GM19395 (cell line): ENCODE measurements at regions not wholly inside any gene's neighbourhood (a gene's known extent, or its start where the extent isn't known, plus 50 kb on each side); places are given as distances from the start of the nearest gene placed in this dataset.

Source experiments
- ATAC-seq: cut with Tn5 transposase; IDR thresholded peaks from one replicate; pipeline ENCODE4 v1.9.1; 2021; ENCODE audit warnings: mild to moderate bottlenecking, moderate library complexity; ENCODE audit not compliant: unreplicated experiment

DNA sequence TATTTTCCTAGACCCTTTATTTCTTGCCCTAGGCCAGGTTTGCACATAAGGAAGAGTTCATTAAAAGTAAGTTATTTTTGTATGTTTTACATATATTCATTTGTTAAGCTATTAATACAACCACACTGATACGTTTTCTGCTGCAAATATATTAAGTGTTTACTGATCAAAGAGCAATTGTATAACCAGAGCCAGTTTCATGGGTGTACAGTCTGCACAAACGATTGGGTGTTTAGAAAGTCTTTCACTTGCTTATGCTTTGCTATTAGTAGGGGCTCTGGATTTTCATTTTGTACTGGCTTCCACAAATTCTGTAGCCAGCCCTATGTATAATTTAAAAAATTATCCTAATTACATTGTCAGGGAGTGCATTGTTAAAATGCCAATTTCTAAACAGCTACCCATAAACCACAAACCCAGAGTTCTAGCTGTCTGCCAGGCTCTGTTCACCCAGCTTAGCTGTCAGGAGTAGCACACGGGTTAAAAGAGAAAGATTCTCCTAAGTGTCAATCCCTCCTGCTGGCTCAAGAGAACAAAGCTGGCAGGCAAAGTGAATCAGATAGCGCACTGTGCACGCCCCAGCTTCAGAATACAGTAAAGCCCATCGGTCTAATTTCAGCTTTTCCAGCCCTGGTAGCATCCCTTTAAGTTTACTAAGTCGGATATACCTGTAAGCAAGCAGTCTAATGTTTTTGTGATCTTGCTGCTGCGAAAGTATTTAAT lies 151.0 kb upstream of the LMO3 start:
- ATAC-seq, result no peak

DNA sequence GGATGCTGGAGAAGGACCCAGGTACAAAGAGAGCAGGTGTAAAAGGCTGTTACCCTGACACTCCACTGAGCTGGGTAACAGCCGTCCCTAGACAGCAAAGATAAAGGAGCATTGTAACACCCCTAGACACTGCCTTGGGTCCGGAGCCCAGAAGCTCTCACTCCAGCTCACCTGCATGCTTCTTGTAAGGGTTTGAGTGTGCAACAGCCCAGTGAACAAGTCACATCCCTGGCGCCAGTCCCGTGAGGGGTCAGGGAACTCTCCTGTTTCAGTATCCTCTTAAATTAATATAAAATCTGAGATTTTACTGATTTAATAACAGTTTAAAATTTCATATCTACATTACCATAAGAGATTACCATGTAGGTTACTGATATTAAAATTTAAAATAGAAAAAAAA lies 124.8 kb upstream of the LMO3 start:
- no peak for ATAC-seq

DNA sequence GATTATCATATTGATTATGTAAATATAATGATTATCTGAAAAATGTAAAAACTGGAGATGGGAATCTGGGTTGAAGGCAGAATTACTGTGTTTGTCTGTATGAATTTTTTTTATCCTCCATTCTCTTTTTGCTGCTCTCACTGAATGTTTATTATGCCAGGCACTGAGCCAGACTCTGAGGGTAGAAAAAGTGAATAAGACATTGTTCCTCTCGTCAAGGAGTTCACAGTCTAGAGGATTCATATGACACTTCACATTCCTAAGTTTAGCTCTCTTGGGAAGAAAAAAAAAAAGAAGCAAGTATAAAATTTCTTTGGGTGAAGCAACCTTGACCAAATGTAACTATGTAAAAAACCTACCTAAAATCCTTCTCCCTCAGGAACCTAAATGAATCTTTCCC lies 120.9 kb upstream of the LMO3 start:
- ATAC-seq, result no peak

DNA sequence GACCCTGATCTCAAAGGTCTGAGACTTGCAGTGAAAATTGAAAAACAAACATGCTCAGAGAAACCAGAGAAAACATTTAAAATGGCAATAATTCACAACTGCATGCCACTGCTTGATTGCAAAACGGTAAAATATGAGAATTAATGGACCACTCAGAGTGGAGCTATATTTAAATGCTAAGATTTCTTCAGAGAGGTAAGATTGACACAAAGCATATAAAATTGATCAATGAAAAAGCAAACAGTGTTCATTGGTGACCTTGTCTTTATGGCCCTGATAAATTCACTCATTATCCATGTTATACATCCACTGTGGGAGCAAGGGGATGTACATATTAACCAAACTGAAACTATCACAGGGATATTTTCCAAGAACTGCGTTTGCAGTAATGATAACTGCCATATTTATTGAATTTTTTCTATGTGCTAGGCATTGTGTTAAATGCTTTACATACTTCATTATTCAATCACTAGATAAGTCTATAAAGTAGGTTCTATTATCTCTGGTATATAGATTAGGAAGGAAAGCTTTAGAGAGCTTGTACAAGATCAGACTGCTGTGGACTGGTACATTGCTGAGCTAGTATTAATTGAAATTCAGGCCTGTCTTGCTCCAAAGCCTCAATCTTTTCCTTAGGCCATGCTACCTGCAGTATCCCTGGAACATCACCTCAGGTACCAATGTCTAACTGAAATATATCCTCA lies 113.9 kb upstream of the LMO3 start:
- no peak for ATAC-seq

DNA sequence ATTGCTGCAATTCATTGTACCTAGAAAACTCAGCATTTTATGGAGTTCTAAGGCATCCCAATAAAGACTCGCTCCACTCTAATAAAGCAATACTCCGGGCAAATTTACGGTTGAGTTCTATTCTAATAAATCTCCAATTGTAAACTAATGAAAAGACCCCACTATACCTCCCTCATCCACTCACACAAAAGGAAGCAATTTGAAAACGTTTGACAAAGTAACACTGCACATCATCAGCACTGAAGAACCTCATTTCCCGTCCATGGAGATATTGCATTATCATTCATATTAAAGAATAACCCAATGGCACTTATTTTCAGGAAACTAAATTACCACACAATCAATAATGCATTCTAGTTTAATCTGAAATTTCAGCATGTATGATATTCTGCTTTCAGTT lies 111.0 kb upstream of the LMO3 start:
- no peak for ATAC-seq

DNA sequence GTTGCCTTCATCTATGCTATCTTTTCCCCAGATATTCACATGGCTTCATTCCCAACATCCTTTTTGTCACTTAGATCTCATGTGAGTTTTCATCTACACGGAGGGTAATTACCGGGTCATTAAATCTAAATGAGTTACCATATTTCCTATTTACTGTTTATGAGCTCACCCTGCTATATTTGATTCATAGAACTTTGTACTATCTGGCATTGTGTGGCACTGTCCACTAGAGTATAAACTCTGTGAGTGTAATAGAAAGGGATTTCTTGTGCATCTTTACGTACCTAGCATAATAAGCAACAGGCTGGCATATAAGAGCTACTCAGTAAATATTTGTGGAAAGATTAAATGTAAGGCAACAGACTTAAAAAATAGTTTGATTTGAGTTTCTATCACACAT lies 86.1 kb upstream of the LMO3 start:
- ATAC-seq, result no peak

DNA sequence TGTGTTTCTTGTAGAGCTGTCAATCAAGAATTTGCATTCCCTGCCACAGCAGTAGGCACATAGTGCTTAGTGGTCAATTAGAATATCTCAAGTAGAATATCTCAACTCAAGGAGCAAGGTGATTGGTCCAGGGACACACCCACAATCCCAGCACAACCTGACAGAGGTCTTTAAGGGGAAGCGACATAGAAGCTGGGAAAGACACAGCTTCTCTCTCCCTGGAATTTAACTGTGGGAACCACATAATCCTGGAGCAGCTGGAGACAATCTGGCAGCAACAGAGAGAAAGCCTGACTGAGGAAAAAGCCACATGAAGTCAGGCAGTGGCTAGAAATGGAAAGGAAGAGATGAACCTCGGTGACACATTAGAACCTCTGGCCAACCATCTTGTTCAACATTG lies 85.7 kb upstream of the LMO3 start:
- ATAC-seq, result no peak

DNA sequence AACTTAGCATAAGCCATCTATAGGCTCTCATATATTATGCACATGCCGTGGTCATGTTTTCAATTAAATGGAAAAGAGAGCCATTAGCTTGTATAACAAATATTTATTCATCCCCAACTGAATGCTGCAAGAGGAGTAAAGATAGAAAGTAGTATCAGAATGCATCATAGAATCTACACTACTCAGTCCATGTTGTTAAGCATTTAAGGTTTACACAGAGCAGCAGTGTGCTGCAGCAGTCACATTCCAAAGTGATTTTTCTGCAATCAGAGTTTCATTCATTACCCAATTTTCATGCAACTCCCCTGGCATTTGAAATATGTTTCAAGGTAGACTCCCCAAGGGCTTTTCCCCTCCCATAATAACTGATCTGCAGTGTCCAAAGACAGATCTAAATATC lies 82.2 kb upstream of the LMO3 start:
- ATAC-seq, result no peak

DNA sequence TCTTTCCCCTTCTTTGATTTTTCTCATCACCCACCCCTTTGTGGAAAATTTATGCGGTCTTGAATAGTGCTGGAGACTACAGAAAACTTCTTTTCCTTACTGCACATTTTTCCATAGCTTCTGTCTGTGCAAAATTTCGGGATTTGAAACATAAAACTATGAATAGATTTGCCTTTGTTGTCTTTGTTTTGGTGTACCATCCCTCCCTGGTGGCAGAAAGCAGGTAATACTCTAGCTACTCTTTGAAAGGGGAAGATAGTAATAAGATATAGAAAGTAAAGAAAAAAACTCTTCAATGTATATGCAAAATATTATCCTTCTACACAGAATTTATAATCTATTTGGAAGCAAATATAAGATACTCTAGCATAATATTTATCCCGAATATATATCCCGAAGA lies 79.1 kb upstream of the LMO3 start:
- ATAC-seq, result no peak

DNA sequence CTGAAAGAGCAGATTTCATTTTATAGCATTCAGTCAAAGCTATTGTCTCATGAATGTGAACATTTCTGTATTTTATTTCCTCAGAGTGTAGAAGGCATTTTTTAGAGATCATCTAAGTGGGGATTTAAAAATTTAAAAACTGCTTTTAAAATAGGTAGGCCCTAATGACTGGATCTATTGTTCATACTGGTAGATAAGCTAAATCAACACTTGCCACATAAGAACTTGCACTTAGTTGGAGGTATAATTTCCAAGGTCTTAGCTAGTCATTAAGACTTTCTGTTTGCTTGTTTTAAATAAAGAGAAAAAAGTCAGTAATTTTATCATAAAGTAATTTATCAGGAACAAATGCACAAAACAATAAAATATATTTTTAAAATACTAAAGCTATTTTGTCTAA lies 75.2 kb upstream of the LMO3 start:
- ATAC-seq, result no peak

DNA sequence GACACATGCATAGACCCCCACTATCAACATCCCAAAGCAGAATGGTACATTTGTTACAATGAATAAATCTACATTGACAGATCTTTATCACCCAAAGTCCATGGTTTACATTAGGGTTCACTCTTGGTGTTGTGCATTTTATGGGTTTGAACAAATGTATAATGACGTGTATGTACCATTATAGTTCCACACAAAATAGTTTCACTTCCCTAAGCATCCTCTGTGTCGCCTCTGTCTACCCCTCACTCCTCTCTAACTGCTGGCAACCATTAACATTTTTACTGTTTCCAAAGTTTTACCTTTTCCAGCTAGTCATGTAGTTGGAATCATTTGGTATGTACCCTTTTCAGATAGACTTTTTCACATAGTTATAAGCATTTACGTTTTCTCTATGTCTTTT lies 69.5 kb upstream of the LMO3 start:
- peak; percentile 82 for ATAC-seq

DNA sequence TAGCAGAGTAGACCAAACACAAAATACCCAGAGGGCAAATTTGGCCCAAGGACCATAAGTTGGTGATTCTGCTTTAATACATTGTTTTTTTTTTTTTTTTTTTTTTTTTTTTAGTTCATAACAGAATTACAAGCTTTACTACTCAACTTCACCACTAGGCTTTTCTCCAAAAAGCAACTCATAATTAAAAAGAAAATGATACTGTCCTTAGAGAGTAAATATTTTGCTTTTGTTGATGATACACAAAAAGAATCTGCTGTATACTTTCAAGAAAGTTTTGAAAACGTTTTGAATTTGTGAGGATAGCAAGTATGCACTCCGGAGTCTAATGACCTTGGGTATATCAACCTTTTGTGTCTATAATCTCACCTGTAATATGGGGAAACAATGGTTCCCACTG lies 68.9 kb upstream of the LMO3 start:
- no peak for ATAC-seq

DNA sequence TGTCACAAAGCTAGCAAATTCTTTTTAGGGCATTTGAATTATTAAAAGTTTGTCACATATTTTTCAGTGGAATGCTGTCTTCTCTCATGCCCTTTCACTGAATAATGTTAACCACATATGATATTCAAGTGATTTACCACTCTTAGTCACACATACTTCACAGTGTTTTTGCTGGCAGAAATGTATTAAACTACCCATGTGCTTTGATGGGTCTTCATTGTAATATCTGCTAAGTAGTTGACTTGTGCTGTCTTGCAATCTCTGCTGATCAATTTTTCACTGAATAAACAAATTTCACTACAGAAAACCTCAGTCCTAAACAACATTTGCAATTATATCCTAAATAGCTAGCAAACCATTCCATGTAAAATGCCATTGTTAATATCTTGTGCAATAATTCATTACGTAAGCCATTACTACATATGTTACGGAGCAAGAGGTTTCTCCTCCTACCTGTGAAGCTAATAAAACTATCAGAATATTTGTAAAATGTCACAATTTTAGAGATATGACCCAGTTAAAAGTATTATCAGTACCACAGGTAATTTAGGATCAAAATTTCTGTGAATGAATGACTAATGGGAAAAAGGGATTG lies 64.6 kb upstream of the LMO3 start:
- ATAC-seq, result no peak

DNA sequence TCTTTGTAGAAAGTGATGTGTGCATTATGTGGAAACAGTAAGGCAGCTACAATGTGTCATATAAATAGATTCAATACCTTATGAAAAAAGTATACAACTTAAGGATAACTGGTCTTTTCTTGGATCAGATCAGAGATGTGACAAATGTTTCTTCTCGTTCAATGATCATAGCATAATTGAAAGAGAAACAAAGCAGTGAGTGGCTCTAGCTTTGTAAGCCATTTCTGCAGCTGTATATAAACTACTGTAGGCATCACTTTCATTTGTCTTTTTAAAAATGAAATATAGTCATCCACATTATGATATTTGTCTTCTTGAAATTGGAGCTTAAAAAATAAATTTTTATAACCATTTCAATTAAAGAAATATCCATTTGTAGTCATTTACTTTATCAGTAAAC lies 63.8 kb upstream of the LMO3 start:
- ATAC-seq, result no peak

DNA sequence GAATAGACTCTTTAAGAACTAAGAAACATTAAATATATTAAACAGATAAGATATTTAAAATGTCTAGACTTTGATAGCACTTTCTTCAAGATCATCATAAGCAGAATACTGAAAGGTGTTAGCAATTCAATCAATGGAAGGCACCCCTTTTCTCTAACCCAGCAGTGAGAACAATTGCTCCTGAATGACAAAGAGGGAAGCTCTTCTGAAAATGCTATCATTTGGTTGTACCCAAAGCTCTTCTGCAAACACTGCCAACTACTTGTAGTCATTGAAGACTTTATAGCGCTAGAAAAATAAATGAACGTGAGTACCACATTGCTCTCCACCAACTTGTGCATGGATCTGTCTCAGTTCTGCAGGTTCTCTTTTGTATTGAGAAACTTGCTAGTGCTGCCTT lies 62.2 kb upstream of the LMO3 start:
- ATAC-seq, result no peak

DNA sequence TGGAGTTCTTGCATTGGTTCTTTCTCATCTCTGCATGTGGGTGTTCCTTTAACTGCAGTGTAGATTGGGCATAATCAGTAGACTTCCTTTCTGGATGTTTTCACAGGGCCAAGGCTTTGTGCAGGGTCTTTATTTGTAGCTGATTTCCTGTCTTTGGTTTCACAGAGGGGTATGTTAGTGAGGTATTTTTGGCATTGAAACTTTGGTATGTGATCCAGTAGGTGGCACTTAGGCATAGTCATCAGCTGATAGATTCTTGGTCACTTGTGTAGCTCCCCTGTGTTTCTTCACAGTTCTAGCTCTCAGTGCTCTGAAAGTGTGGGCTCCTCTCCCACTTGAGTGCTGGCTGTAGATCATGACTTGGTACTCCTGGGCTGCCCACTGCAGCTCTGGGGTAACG lies 52.7 kb upstream of the LMO3 start:
- ATAC-seq, result no peak
